DND-41 (cell line): ENCODE measurements at regions not wholly inside any gene's neighbourhood (a gene's known extent, or its start where the extent isn't known, plus 50 kb on each side); places are given as distances from the start of the nearest gene placed in this dataset.
A peak's percentile ranks its signal among the peaks of the same experiment; 100 is the strongest.

Source experiments
- ATAC-seq: fragments of 200-7000 bp; cut with Tn5 transposase; 3 replicates; pipeline ENCODE4 v1.9.1; 2021; ENCODE audit warnings: low read depth; ENCODE audit not compliant: insufficient read depth
- DNase-seq: peaks from one replicate; pipeline ENCODE4 v3.0.0-alpha.2; 2020
- H2AFZ ChIP-seq: 2 replicates; pipeline ENCODE4 v1.6.0; 2012; ENCODE audit warnings: low read depth, low read length
- H3K27ac ChIP-seq: 2 replicates; pipeline ENCODE4 v1.5.1; 2012; ENCODE audit warnings: low read length, inconsistent platforms
- H3K27me3 ChIP-seq: fragments of 200-600 bp; sonication (generic); 2 replicates; pipeline ENCODE4 v1.6.0; 2012; ENCODE audit warnings: low read length, mild to moderate bottlenecking, inconsistent platforms; ENCODE audit not compliant: insufficient read depth, poor library complexity
- H3K36me3 ChIP-seq: 2 replicates; pipeline ENCODE4 v1.5.1; 2012; ENCODE audit warnings: low read length, inconsistent platforms; ENCODE audit not compliant: insufficient read depth
- H3K4me1 ChIP-seq: 2 replicates; pipeline ENCODE4 v1.5.1; 2012; ENCODE audit warnings: mild to moderate bottlenecking, low read length; ENCODE audit not compliant: insufficient read depth
- H3K4me2 ChIP-seq: 2 replicates; pipeline ENCODE4 v1.6.0; 2012; ENCODE audit warnings: mild to moderate bottlenecking, moderate library complexity, low read length, inconsistent platforms; ENCODE audit not compliant: insufficient read depth
- H3K4me3 ChIP-seq, 2 experiments: fragments of 200-600 bp in 1 of 2; shearing (Covaris generic) in 1 of 2; 2 replicates each; pipeline ENCODE4 v1.5.1; 2012 to 2016; ENCODE audit warnings: inconsistent platforms in 2 of 2, low read length in 2 of 2, mild to moderate bottlenecking in 2 of 2, low read depth in 1 of 2, moderate library complexity in 1 of 2
- H3K79me2 ChIP-seq: 2 replicates; pipeline ENCODE4 v1.6.0; 2012; ENCODE audit warnings: low read length, inconsistent platforms; ENCODE audit not compliant: insufficient read depth
- H3K9ac ChIP-seq: 2 replicates; pipeline ENCODE4 v1.6.0; 2012; ENCODE audit warnings: low read depth, mild to moderate bottlenecking, inconsistent platforms, low read length, moderate library complexity
- H3K9me3 ChIP-seq: 2 replicates; pipeline ENCODE4 v1.5.1; 2012; ENCODE audit warnings: low read length, moderate library complexity, mild to moderate bottlenecking, inconsistent platforms; ENCODE audit not compliant: insufficient read depth, severe bottlenecking
- H4K20me1 ChIP-seq: 2 replicates; pipeline ENCODE4 v1.6.0; 2012; ENCODE audit warnings: low read length; ENCODE audit not compliant: insufficient read depth
- CTCF ChIP-seq: IDR thresholded peaks from 2 replicates; pipeline ENCODE4 v1.5.1; 2012; ENCODE audit warnings: borderline replicate concordance, low read length, moderate library complexity, mild to moderate bottlenecking; ENCODE audit not compliant: poor library complexity, severe bottlenecking; ENCODE audit errors: extremely low read depth
- EZH2 ChIP-seq: IDR thresholded peaks from 3 replicates; pipeline ENCODE4 v1.6.1; 2012; ENCODE audit warnings: borderline replicate concordance, low read depth, mild to moderate bottlenecking, moderate library complexity, low read length, inconsistent platforms; ENCODE audit not compliant: severe bottlenecking

GRCh38 chr17:73955616-73956015, 247.9 kb upstream of the RPL38 start:
- no peak overlapping the region for H3K9ac ChIP-seq
- no peaks in the 10 kb centered on the region for H3K27me3 ChIP-seq
- no peaks in the 10 kb centered on the region for H3K79me2 ChIP-seq
- ATAC-seq = no peak
- H3K4me3 ChIP-seq = no peak overlapping the region
- H2AFZ ChIP-seq = no peak overlapping the region
- TF ChIP-seq EZH2 (no peak), CTCF (no peak)
- DNase-seq = no peak
- H3K4me1 ChIP-seq = no peaks in the 10 kb centered on the region
- H3K9me3 ChIP-seq = no peaks in the 10 kb centered on the region
- H3K27ac ChIP-seq = no peak overlapping the region
- H3K36me3 ChIP-seq = no peaks in the 10 kb centered on the region
- no peak overlapping the region for H3K4me2 ChIP-seq
- H4K20me1 ChIP-seq = no peaks in the 10 kb centered on the region

- no peak overlapping the region for H3K4me2 ChIP-seq
- H3K4me3 ChIP-seq = no peak overlapping the region
- no peak overlapping the region for H3K9ac ChIP-seq
- no peaks in the 10 kb centered on the region for H3K36me3 ChIP-seq
- no peak for TF ChIP-seq EZH2
- no peak for TF ChIP-seq CTCF
- H3K9me3 ChIP-seq = no peaks in the 10 kb centered on the region
- no peaks in the 10 kb centered on the region for H4K20me1 ChIP-seq
- H2AFZ ChIP-seq = no peak overlapping the region
- no peak for DNase-seq
- no peaks in the 10 kb centered on the region for H3K79me2 ChIP-seq
- H3K4me1 ChIP-seq = no peaks in the 10 kb centered on the region
- H3K27ac ChIP-seq = no peak overlapping the region
- ATAC-seq = no peak
- no peaks in the 10 kb centered on the region for H3K27me3 ChIP-seq
Observed at GRCh38 chr17:73956169-73956568, 247.3 kb upstream of the RPL38 start.

- H3K9me3 ChIP-seq = no peaks in the 10 kb centered on the region
- no peak overlapping the region for H3K27ac ChIP-seq
- H3K4me2 ChIP-seq = no peak overlapping the region
- DNase-seq = peak; percentile 35
- no peaks in the 10 kb centered on the region for H3K79me2 ChIP-seq
- H2AFZ ChIP-seq = no peak overlapping the region
- H3K36me3 ChIP-seq = no peaks in the 10 kb centered on the region
- no peaks in the 10 kb centered on the region for H3K4me1 ChIP-seq
- no peak for TF ChIP-seq EZH2
- TF ChIP-seq CTCF = peak; percentile 67
- ATAC-seq = no peak
- no peaks in the 10 kb centered on the region for H4K20me1 ChIP-seq
- no peaks in the 10 kb centered on the region for H3K27me3 ChIP-seq
- no peak overlapping the region for H3K9ac ChIP-seq
- no peak overlapping the region for H3K4me3 ChIP-seq
Observed at GRCh38 chr17:73956595-73957465, 246.6 kb upstream of the RPL38 start.
